H9 (cell line): ENCODE measurements at regions not wholly inside any gene's neighbourhood (a gene's known extent, or its start where the extent isn't known, plus 50 kb on each side); places are given as distances from the start of the nearest gene placed in this dataset.

ENCODE experiments used
- DNase-seq: peaks from one replicate; pipeline ENCODE4 v3.0.0-alpha.2; 2017
- H2AFZ ChIP-seq: one replicate; pipeline ENCODE4 v1.6.1; 2013; ENCODE audit warnings: mild to moderate bottlenecking, low read length, control low read depth, moderate library complexity
- H2AK5ac ChIP-seq: 2 replicates; pipeline ENCODE4 v1.6.1; 2013; ENCODE audit warnings: low read length, control low read depth, mixed read lengths; ENCODE audit not compliant: insufficient read length
- H2BK120ac ChIP-seq: one replicate; pipeline ENCODE4 v1.6.1; 2013; ENCODE audit warnings: low read depth, mild to moderate bottlenecking, low read length, control low read depth, inconsistent platforms; ENCODE audit not compliant: poor library complexity, severe bottlenecking
- H2BK12ac ChIP-seq: 2 replicates; pipeline ENCODE4 v1.6.1; 2013; ENCODE audit warnings: low read length, control low read depth, mixed read lengths, low read depth; ENCODE audit not compliant: insufficient read length
- H2BK15ac ChIP-seq: 2 replicates; pipeline ENCODE4 v1.6.1; 2013; ENCODE audit warnings: low read depth, low read length, control low read depth
- H2BK20ac ChIP-seq: one replicate; pipeline ENCODE4 v1.6.1; 2013; ENCODE audit warnings: low read depth, mild to moderate bottlenecking, low read length, control low read depth, inconsistent platforms; ENCODE audit not compliant: poor library complexity, severe bottlenecking
- H2BK5ac ChIP-seq: 2 replicates; pipeline ENCODE4 v1.6.1; 2013; ENCODE audit warnings: low read length, control low read depth, mixed read lengths; ENCODE audit not compliant: insufficient read length
- H3K14ac ChIP-seq: 2 replicates; pipeline ENCODE4 v1.6.1; 2013; ENCODE audit warnings: low read length, control low read depth; ENCODE audit not compliant: insufficient read depth
- H3K18ac ChIP-seq: 2 replicates; pipeline ENCODE4 v1.6.1; 2013; ENCODE audit warnings: low read depth, mild to moderate bottlenecking, mixed read lengths, low read length, control low read depth; ENCODE audit not compliant: insufficient read length
- H3K23ac ChIP-seq: 2 replicates; pipeline ENCODE4 v1.6.1; 2013; ENCODE audit warnings: low read length, control low read depth, mixed read lengths, low read depth; ENCODE audit not compliant: insufficient read length
- H3K23me2 ChIP-seq: 2 replicates; pipeline ENCODE4 v1.6.1; 2013; ENCODE audit warnings: low read depth, mild to moderate bottlenecking, mixed read lengths, low read length, control low read depth; ENCODE audit not compliant: insufficient read length, poor library complexity, severe bottlenecking
- H3K27ac ChIP-seq: 2 replicates; pipeline ENCODE4 v1.5.1; 2013; ENCODE audit warnings: low read length, control low read depth, mixed read lengths, low read depth; ENCODE audit not compliant: insufficient read length
- H3K27me3 ChIP-seq: 2 replicates; pipeline ENCODE4 v1.6.1; 2013; ENCODE audit warnings: low read length, control low read depth, inconsistent platforms; ENCODE audit not compliant: insufficient read depth
- H3K4ac ChIP-seq: 2 replicates; pipeline ENCODE4 v1.6.1; 2013; ENCODE audit warnings: low read depth, mild to moderate bottlenecking, control low read depth, inconsistent platforms, low read length, moderate library complexity
- H3K4me1 ChIP-seq: 2 replicates; pipeline ENCODE4 v1.6.1; 2013; ENCODE audit warnings: low read length, control low read depth, inconsistent platforms; ENCODE audit not compliant: insufficient read depth
- H3K4me2 ChIP-seq: 2 replicates; pipeline ENCODE4 v1.6.1; 2013; ENCODE audit warnings: low read length, control low read depth, mixed read lengths; ENCODE audit not compliant: insufficient read length, insufficient read depth
- H3K56ac ChIP-seq: 2 replicates; pipeline ENCODE4 v1.6.1; 2013; ENCODE audit warnings: low read depth, mild to moderate bottlenecking, mixed read lengths, low read length, control low read depth; ENCODE audit not compliant: insufficient read length
- H3K79me1 ChIP-seq: 2 replicates; pipeline ENCODE4 v1.6.1; 2013; ENCODE audit warnings: low read depth, mild to moderate bottlenecking, moderate library complexity, low read length, control low read depth, inconsistent platforms; ENCODE audit not compliant: insufficient read depth, poor library complexity, severe bottlenecking
- H3K79me2 ChIP-seq: 2 replicates; pipeline ENCODE4 v1.6.1; 2013; ENCODE audit warnings: low read length, control low read depth, inconsistent platforms; ENCODE audit not compliant: insufficient read depth
- H3K9ac ChIP-seq: 2 replicates; pipeline ENCODE4 v1.6.1; 2013; ENCODE audit warnings: low read length, control low read depth, mixed read lengths; ENCODE audit not compliant: insufficient read length; ENCODE audit errors: extremely low read depth
- H3K9me3 ChIP-seq: one replicate; pipeline ENCODE4 v1.6.1; 2013; ENCODE audit warnings: low read depth, low read length, inconsistent platforms; ENCODE audit not compliant: control insufficient read depth
- H3T11ph ChIP-seq: one replicate; pipeline ENCODE4 v1.6.1; 2013; ENCODE audit warnings: mild to moderate bottlenecking, low read length, control low read depth, inconsistent platforms
- H4K20me1 ChIP-seq: one replicate; pipeline ENCODE4 v1.6.1; 2013; ENCODE audit not compliant: control insufficient read depth, insufficient read length, insufficient read depth
- H4K5ac ChIP-seq: 2 replicates; pipeline ENCODE4 v1.6.1; 2013; ENCODE audit warnings: low read depth, mild to moderate bottlenecking, mixed read lengths, low read length, control low read depth; ENCODE audit not compliant: insufficient read length
- H4K8ac ChIP-seq: replicated peaks from 2 replicates; pipeline ENCODE4 v1.6.1; 2013; ENCODE audit warnings: low read length, control low read depth, mixed read lengths, low read depth; ENCODE audit not compliant: insufficient read length
- H4K91ac ChIP-seq: 2 replicates; pipeline ENCODE4 v1.6.1; 2013; ENCODE audit warnings: low read depth, mild to moderate bottlenecking, moderate library complexity, mixed read lengths, low read length, control low read depth; ENCODE audit not compliant: insufficient read length
- H3K27ac Mint-ChIP-seq, 3 experiments: 2 replicates in 2 of 3; 3 replicates in 1 of 3; pipeline ENCODE4 v1.8.0; 2020 to 2021; ENCODE audit warnings: mixed read lengths in 3 of 3, mild to moderate bottlenecking in 1 of 3, moderate library complexity in 1 of 3
- H3K27me3 Mint-ChIP-seq: 2 replicates; pipeline ENCODE4 v1.8.0; 2021; ENCODE audit warnings: low read depth, mild to moderate bottlenecking, moderate library complexity, mixed read lengths
- H3K36me3 Mint-ChIP-seq, 3 experiments: 2 replicates in 2 of 3; 3 replicates in 1 of 3; pipeline ENCODE4 v1.8.0; 2020 to 2021; ENCODE audit warnings: low read depth in 3 of 3, mixed read lengths in 3 of 3; ENCODE audit not compliant: insufficient read depth in 1 of 3
- H3K4me1 Mint-ChIP-seq, 2 experiments: 2 replicates each; pipeline ENCODE4 v1.8.0; 2020; ENCODE audit warnings: mixed read lengths in 2 of 2
- H3K4me3 Mint-ChIP-seq, 2 experiments: 2 replicates in 1 of 2; 3 replicates in 1 of 2; pipeline ENCODE4 v1.8.0; 2020 to 2021; ENCODE audit warnings: mild to moderate bottlenecking in 2 of 2, mixed read lengths in 2 of 2, moderate library complexity in 1 of 2
- H3K9me3 Mint-ChIP-seq, 2 experiments: 2 replicates in 1 of 2; 3 replicates in 1 of 2; pipeline ENCODE4 v1.8.0; 2020; ENCODE audit warnings: mild to moderate bottlenecking in 2 of 2, mixed read lengths in 2 of 2, moderate library complexity in 1 of 2
- CTCF ChIP-seq: fragments of 200-600 bp; sonication (generic); conservative IDR thresholded peaks from 3 replicates; pipeline ENCODE4 v1.8.0; 2021; ENCODE audit warnings: antibody characterized with exemption, mild to moderate bottlenecking
- WGBS: extraction: QIAGEN DNeasy Blood & Tissue Kit; methylation state at CpG from one replicate; pipeline ENCODE4 v1.1.7; 2013; ENCODE audit warnings: missing lambda C conversion rate, low lambda C conversion rate, mixed read lengths; ENCODE audit not compliant: insufficient read length; ENCODE audit errors: extremely low coverage; 5-methylcytosine and 5-hydroxymethylcytosine counted together

GRCh38 chr20:39170896-39171463, 208.8 kb downstream of the DHX35 start:
- no peaks in the 10 kb centered on the region for H3K79me1 ChIP-seq
- H2BK5ac ChIP-seq, result no peak overlapping the region
- H3K4ac ChIP-seq, result no peak overlapping the region
- H3K56ac ChIP-seq, result no peak overlapping the region
- no peaks in the 10 kb centered on the region for H3K4me1 ChIP-seq
- no peak overlapping the region for H2BK15ac ChIP-seq
- peaks cover 10% of the 10 kb centered on the region for H3K27me3 Mint-ChIP-seq
- no peak overlapping the region for H2AK5ac ChIP-seq
- H3T11ph ChIP-seq, result no peak overlapping the region
- H3K4me2 ChIP-seq, result no peak overlapping the region
- DNase-seq, result no peak
- H3K9ac ChIP-seq, result no peak overlapping the region
- H3K9me3 Mint-ChIP-seq, result no peaks in the 10 kb centered on the region
- no peak overlapping the region for H4K8ac ChIP-seq
- no peak overlapping the region for H2AFZ ChIP-seq
- no peaks in the 10 kb centered on the region; a peak in 1 of 7 replicates for H3K36me3 Mint-ChIP-seq
- H2BK12ac ChIP-seq, result no peak overlapping the region
- H3K9me3 ChIP-seq, result no peaks in the 10 kb centered on the region
- H3K18ac ChIP-seq, result no peak overlapping the region
- H2BK120ac ChIP-seq, result no peak overlapping the region
- H3K23me2 ChIP-seq, result no peaks in the 10 kb centered on the region
- H3K23ac ChIP-seq, result no peak overlapping the region
- no peak overlapping the region for H3K14ac ChIP-seq
- no peak overlapping the region for H3K4me3 Mint-ChIP-seq
- no peak overlapping the region for H4K5ac ChIP-seq
- WGBS, result no CpG with 5 or more reads among the region's 2 CpGs
- no peak overlapping the region for H2BK20ac ChIP-seq
- H3K27me3 ChIP-seq, result no peaks in the 10 kb centered on the region
- H4K91ac ChIP-seq, result no peak overlapping the region
- H3K27ac ChIP-seq, result no peak overlapping the region
- no peaks in the 10 kb centered on the region for H4K20me1 ChIP-seq
- no peaks in the 10 kb centered on the region for H3K4me1 Mint-ChIP-seq
- TF ChIP-seq CTCF, result no peak
- no peak overlapping the region for H3K27ac Mint-ChIP-seq
- H3K79me2 ChIP-seq, result no peaks in the 10 kb centered on the region
